ENCODE measurements at regions not wholly inside any gene's neighbourhood (a gene's known extent, or its start where the extent isn't known, plus 50 kb on each side); places are given as distances from the start of the nearest gene placed in this dataset.
"Not testable (repeated sequence)": the region's sequence is repeated elsewhere in the genome, so short reads cannot be mapped to it uniquely, and the experiment has no call there.

GRCh38 chr2:196513796-196514526, 125.6 kb upstream of the CCDC150 start:
- H3K4me3 ChIP-seq (ENCODE audit: low read length) = no peak overlapping the region
- H2AFZ ChIP-seq (ENCODE audit: low read length) = no peak overlapping the region
- no peaks in the 10 kb centered on the region for H3K36me3 ChIP-seq (ENCODE audit: insufficient read depth, low read length)
- H3K27me3 ChIP-seq (ENCODE audit: low read length) = no peaks in the 10 kb centered on the region
- no peaks in the 10 kb centered on the region for H4K20me1 ChIP-seq (ENCODE audit: insufficient read depth, low read depth, low read length)
- no peaks in the 10 kb centered on the region for H3K9me3 ChIP-seq (ENCODE audit: low read length)
- no peaks in the 10 kb centered on the region for H3K9me2 ChIP-seq (replicated peaks; ENCODE audit: insufficient read depth, low read length)
- H3K4me1 ChIP-seq (ENCODE audit: low read length) = no peaks in the 10 kb centered on the region
- H3K4me2 ChIP-seq (ENCODE audit: low read depth, low read length, poor library complexity, severe bottlenecking) = no peak overlapping the region
- no peak overlapping the region for H3K9ac ChIP-seq (ENCODE audit: low read length)
- DNase-seq = no peak
- H3K79me2 ChIP-seq (ENCODE audit: low read length) = no peaks in the 10 kb centered on the region
- H3K27ac ChIP-seq (ENCODE audit: low read length) = no peak overlapping the region

DNA sequence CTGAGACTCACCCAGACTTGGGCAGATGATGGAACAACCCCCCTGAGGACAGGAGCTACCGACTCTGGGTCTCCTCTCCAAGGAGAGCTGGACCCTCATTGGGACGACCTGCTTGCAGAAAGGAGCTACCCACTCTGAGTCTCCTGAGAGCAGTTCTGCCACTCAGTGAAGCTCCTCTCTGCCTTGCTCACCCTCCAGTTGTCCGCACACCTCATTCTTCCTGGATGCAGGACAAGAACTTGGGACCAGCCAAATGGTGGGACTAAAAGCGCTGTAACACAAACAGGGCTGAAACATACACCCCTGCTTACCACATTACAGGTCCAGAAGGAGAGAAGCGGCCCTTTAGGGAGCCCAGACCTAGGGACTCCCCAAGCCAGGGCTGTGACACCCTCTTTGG, 124.9 kb upstream of the CCDC150 start:
- Histone ChIP-seq H3K36me3 (ENCODE audit: insufficient read depth, low read length) (no peaks in the 10 kb centered on the region), H3K79me2 (ENCODE audit: low read length) (no peaks in the 10 kb centered on the region), H2AFZ (ENCODE audit: low read length) (no peak overlapping the region), H3K4me1 (ENCODE audit: low read length) (no peaks in the 10 kb centered on the region), H3K9ac (ENCODE audit: low read length) (no peak overlapping the region), H3K9me3 (ENCODE audit: low read length) (no peaks in the 10 kb centered on the region), H3K27ac (ENCODE audit: low read length) (no peak overlapping the region), H3K9me2 (replicated peaks; ENCODE audit: insufficient read depth, low read length) (no peaks in the 10 kb centered on the region), H3K4me2 (ENCODE audit: low read depth, low read length, poor library complexity, severe bottlenecking) (no peak overlapping the region), H4K20me1 (ENCODE audit: insufficient read depth, low read depth, low read length) (no peaks in the 10 kb centered on the region), H3K4me3 (ENCODE audit: low read length) (no peak overlapping the region), H3K27me3 (ENCODE audit: low read length) (no peaks in the 10 kb centered on the region)
- DNase-seq = no peak

- Histone ChIP-seq H3K36me3 (ENCODE audit: insufficient read depth, low read length) (no peaks in the 10 kb centered on the region), H3K9me3 (ENCODE audit: low read length) (no peaks in the 10 kb centered on the region), H3K4me3 (ENCODE audit: low read length) (no peak overlapping the region), H3K79me2 (ENCODE audit: low read length) (no peaks in the 10 kb centered on the region), H3K4me1 (ENCODE audit: low read length) (no peaks in the 10 kb centered on the region), H2AFZ (ENCODE audit: low read length) (no peak overlapping the region), H3K27me3 (ENCODE audit: low read length) (no peaks in the 10 kb centered on the region), H3K9ac (ENCODE audit: low read length) (no peak overlapping the region), H3K9me2 (replicated peaks; ENCODE audit: insufficient read depth, low read length) (no peaks in the 10 kb centered on the region), H3K27ac (ENCODE audit: low read length) (no peak overlapping the region), H3K4me2 (ENCODE audit: low read depth, low read length, poor library complexity, severe bottlenecking) (no peak overlapping the region), H4K20me1 (ENCODE audit: insufficient read depth, low read depth, low read length) (no peaks in the 10 kb centered on the region)
- no peak for DNase-seq
Measured at GRCh38 chr2:196515051-196515450, 124.5 kb upstream of the CCDC150 start.

DNA sequence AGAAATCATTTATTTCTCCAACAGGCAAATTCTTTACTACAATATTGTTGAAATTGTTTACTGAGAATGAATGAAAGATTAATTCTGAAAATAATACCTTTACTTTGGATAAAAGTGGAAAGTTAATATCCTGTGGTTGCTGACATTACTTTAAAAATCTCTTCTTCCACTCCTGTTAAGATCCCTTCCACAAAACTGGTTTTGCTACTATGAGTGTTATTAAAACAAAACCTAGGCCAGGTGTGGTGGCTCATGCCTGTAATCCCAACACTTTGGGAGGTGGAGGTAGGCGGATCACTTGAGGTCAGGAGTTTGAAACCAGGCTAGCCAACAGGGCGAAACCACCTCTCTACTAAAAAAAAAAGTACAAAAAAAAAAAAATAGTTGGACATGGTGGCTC, 123.9 kb upstream of the CCDC150 start:
- Histone ChIP-seq H3K79me2 (ENCODE audit: low read length) (no peaks in the 10 kb centered on the region), H3K27ac (ENCODE audit: low read length) (no peak overlapping the region), H3K4me1 (ENCODE audit: low read length) (no peaks in the 10 kb centered on the region), H2AFZ (ENCODE audit: low read length) (no peak overlapping the region), H3K27me3 (ENCODE audit: low read length) (no peaks in the 10 kb centered on the region), H3K9me2 (replicated peaks; ENCODE audit: insufficient read depth, low read length) (no peaks in the 10 kb centered on the region), H3K4me3 (ENCODE audit: low read length) (no peak overlapping the region), H3K36me3 (ENCODE audit: insufficient read depth, low read length) (no peaks in the 10 kb centered on the region), H4K20me1 (ENCODE audit: insufficient read depth, low read depth, low read length) (no peaks in the 10 kb centered on the region), H3K9ac (ENCODE audit: low read length) (no peak overlapping the region), H3K9me3 (ENCODE audit: low read length) (no peaks in the 10 kb centered on the region), H3K4me2 (ENCODE audit: low read depth, low read length, poor library complexity, severe bottlenecking) (no peak overlapping the region)
- no peak for DNase-seq

DNA sequence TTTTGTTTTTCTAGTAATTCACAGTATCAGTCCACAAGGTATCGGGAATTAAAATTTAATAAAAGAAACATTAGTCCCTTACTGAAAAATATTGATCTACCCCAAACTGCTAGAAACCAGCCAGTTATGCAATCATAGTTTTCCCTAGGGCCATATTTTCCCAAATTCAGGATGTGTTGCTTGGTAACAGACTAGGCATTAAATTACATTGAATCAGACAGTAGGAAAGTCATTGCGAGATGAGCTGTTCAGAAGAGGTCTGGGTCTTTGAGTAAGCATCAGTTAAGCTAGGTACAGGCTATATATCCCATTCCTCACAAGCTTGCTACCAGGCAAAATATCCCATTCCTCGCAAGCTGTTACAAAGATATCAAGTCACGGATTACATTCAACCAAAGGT, 123.0 kb upstream of the CCDC150 start:
- no peaks in the 10 kb centered on the region for H3K9me2 ChIP-seq (replicated peaks; ENCODE audit: insufficient read depth, low read length)
- no peak overlapping the region for H2AFZ ChIP-seq (ENCODE audit: low read length)
- H3K4me1 ChIP-seq (ENCODE audit: low read length) = no peaks in the 10 kb centered on the region
- no peaks in the 10 kb centered on the region for H3K27me3 ChIP-seq (ENCODE audit: low read length)
- H4K20me1 ChIP-seq (ENCODE audit: insufficient read depth, low read depth, low read length) = no peaks in the 10 kb centered on the region
- no peak overlapping the region for H3K27ac ChIP-seq (ENCODE audit: low read length)
- no peaks in the 10 kb centered on the region for H3K79me2 ChIP-seq (ENCODE audit: low read length)
- no peaks in the 10 kb centered on the region for H3K36me3 ChIP-seq (ENCODE audit: insufficient read depth, low read length)
- H3K9me3 ChIP-seq (ENCODE audit: low read length) = no peaks in the 10 kb centered on the region
- no peak for DNase-seq
- no peak overlapping the region for H3K9ac ChIP-seq (ENCODE audit: low read length)
- no peak overlapping the region for H3K4me2 ChIP-seq (ENCODE audit: low read depth, low read length, poor library complexity, severe bottlenecking)
- no peak overlapping the region for H3K4me3 ChIP-seq (ENCODE audit: low read length)

- no peak overlapping the region for H2AFZ ChIP-seq (ENCODE audit: low read length)
- no peak overlapping the region for H3K9ac ChIP-seq (ENCODE audit: low read length)
- no peaks in the 10 kb centered on the region for H4K20me1 ChIP-seq (ENCODE audit: insufficient read depth, low read depth, low read length)
- H3K27me3 ChIP-seq (ENCODE audit: low read length) = no peaks in the 10 kb centered on the region
- no peaks in the 10 kb centered on the region for H3K36me3 ChIP-seq (ENCODE audit: insufficient read depth, low read length)
- no peaks in the 10 kb centered on the region for H3K9me2 ChIP-seq (replicated peaks; ENCODE audit: insufficient read depth, low read length)
- no peak overlapping the region for H3K4me3 ChIP-seq (ENCODE audit: low read length)
- no peaks in the 10 kb centered on the region for H3K79me2 ChIP-seq (ENCODE audit: low read length)
- H3K27ac ChIP-seq (ENCODE audit: low read length) = no peak overlapping the region
- no peaks in the 10 kb centered on the region for H3K4me1 ChIP-seq (ENCODE audit: low read length)
- DNase-seq = no peak
- no peak overlapping the region for H3K4me2 ChIP-seq (ENCODE audit: low read depth, low read length, poor library complexity, severe bottlenecking)
- no peaks in the 10 kb centered on the region for H3K9me3 ChIP-seq (ENCODE audit: low read length)
Measured at GRCh38 chr2:196520605-196521004, 118.9 kb upstream of the CCDC150 start.

GRCh38 chr2:196526981-196527725, 112.4 kb upstream of the CCDC150 start:
- not testable (repeated sequence) for H4K20me1 ChIP-seq (ENCODE audit: insufficient read depth, low read depth, low read length); H3K79me2 ChIP-seq (ENCODE audit: low read length); H3K4me1 ChIP-seq (ENCODE audit: low read length); H3K4me2 ChIP-seq (ENCODE audit: low read depth, low read length, poor library complexity, severe bottlenecking); H3K36me3 ChIP-seq (ENCODE audit: insufficient read depth, low read length); H3K27me3 ChIP-seq (ENCODE audit: low read length); H3K9me2 ChIP-seq (replicated peaks; ENCODE audit: insufficient read depth, low read length); H2AFZ ChIP-seq (ENCODE audit: low read length); H3K9ac ChIP-seq (ENCODE audit: low read length); H3K4me3 ChIP-seq (ENCODE audit: low read length); H3K9me3 ChIP-seq (ENCODE audit: low read length); DNase-seq; H3K27ac ChIP-seq (ENCODE audit: low read length)

GRCh38 chr2:196528486-196529223, 110.9 kb upstream of the CCDC150 start:
- Histone ChIP-seq H3K9me2 (replicated peaks; ENCODE audit: insufficient read depth, low read length) (no peaks in the 10 kb centered on the region), H3K36me3 (ENCODE audit: insufficient read depth, low read length) (no peaks in the 10 kb centered on the region), H4K20me1 (ENCODE audit: insufficient read depth, low read depth, low read length) (no peaks in the 10 kb centered on the region), H3K9me3 (ENCODE audit: low read length) (no peaks in the 10 kb centered on the region), H3K79me2 (ENCODE audit: low read length) (no peaks in the 10 kb centered on the region), H3K9ac (ENCODE audit: low read length) (no peak overlapping the region), H3K27me3 (ENCODE audit: low read length) (no peaks in the 10 kb centered on the region), H3K4me1 (ENCODE audit: low read length) (no peaks in the 10 kb centered on the region), H3K27ac (ENCODE audit: low read length) (no peak overlapping the region), H3K4me3 (ENCODE audit: low read length) (no peak overlapping the region), H2AFZ (ENCODE audit: low read length) (no peak overlapping the region), H3K4me2 (ENCODE audit: low read depth, low read length, poor library complexity, severe bottlenecking) (no peak overlapping the region)
- no peak for DNase-seq

Measured in Karpas-422 (cell line).